ENCODE measurements at regions not wholly inside any gene's neighbourhood (a gene's known extent, or its start where the extent isn't known, plus 50 kb on each side); places are given as distances from the start of the nearest gene placed in this dataset.
"Not testable (repeated sequence)": the region's sequence is repeated elsewhere in the genome, so short reads cannot be mapped to it uniquely, and the experiment has no call there.

DNA sequence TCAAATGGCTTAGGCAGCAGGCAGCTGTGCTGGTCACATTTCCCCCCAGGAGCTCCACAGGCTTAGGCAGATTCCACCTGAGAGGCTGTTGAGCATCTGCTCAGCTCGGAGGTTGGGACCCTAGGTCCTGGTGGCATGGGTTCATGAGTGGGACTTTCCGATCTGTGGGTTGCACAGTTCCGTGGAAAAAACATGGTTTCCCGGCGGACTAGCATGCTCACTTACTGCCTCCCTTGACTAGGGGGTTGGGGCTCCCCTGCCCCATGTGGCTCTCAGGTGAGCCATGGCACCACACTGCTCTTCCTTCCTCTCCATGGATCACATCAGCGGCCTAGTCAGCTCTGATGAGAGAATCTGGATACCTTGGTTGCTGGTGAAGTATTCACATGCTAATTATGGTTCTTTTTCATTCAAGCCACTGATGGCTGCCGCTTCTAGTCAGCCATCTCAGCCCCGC lies 685.1 kb downstream of the METTL15 start:
- TF ChIP-seq ARNTL (CRISPR knock-in tag; IDR thresholded peaks at IDR 0.05; ENCODE audit: borderline replicate concordance, low read depth): no peak
- TF ChIP-seq OSR1 (CRISPR knock-in tag; IDR thresholded peaks at IDR 0.05): no peak
- TF ChIP-seq, protein P1, sequence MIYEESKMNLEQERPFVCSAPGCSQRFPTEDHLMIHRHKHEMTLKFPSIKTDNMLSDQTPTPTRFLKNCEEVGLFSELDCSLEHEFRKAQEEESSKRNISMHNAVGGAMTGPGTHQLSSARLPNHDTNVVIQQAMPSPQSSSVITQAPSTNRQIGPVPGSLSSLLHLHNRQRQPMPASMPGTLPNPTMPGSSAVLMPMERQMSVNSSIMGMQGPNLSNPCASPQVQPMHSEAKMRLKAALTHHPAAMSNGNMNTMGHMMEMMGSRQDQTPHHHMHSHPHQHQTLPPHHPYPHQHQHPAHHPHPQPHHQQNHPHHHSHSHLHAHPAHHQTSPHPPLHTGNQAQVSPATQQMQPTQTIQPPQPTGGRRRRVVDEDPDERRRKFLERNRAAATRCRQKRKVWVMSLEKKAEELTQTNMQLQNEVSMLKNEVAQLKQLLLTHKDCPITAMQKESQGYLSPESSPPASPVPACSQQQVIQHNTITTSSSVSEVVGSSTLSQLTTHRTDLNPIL (CRISPR knock-in tag; IDR thresholded peaks at IDR 0.05; ENCODE audit: low read depth): no peak
- TF ChIP-seq, protein P2, sequence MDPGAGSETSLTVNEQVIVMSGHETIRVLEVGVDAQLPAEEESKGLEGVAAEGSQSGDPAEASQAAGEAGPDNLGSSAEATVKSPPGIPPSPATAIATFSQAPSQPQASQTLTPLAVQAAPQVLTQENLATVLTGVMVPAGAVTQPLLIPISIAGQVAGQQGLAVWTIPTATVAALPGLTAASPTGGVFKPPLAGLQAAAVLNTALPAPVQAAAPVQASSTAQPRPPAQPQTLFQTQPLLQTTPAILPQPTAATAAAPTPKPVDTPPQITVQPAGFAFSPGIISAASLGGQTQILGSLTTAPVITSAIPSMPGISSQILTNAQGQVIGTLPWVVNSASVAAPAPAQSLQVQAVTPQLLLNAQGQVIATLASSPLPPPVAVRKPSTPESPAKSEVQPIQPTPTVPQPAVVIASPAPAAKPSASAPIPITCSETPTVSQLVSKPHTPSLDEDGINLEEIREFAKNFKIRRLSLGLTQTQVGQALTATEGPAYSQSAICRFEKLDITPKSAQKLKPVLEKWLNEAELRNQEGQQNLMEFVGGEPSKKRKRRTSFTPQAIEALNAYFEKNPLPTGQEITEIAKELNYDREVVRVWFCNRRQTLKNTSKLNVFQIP (CRISPR knock-in tag; IDR thresholded peaks at IDR 0.05; ENCODE audit: borderline replicate concordance, low read depth): no peak
- no peak for TF ChIP-seq ZC3H10 (CRISPR knock-in tag; IDR thresholded peaks at IDR 0.05)
- no peak for TF ChIP-seq ZFP3 (CRISPR knock-in tag; IDR thresholded peaks at IDR 0.05)

DNA sequence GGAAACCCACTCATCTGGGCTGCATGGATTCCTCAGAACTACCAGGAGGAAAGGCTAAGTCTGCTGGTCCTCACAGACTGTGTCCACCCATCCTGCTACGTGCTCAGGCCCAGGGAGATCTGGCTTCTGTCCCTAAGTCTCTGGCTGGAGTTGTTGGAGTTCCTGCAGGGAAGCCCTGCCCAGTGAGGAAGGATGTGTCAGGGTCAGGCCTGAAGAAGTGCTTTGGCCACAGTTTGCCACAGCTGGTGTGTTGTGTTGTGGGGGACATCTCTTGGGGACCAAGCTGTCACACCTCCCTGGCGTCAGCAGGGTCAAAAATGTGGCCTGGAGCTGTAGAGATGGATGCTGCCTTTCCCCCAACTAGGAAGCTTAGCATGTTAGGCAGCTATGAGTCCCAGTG lies 684.7 kb downstream of the METTL15 start:
- TF ChIP-seq, protein P2 (CRISPR knock-in tag; IDR thresholded peaks at IDR 0.05; ENCODE audit: borderline replicate concordance, low read depth): no peak
- TF ChIP-seq ARNTL (CRISPR knock-in tag; IDR thresholded peaks at IDR 0.05; ENCODE audit: borderline replicate concordance, low read depth) (no peak), CSDC2 (CRISPR knock-in tag; IDR thresholded peaks at IDR 0.05) (no peak), TOX (CRISPR knock-in tag; IDR thresholded peaks at IDR 0.05; ENCODE audit: borderline replicate concordance) (no peak), PPARA (CRISPR knock-in tag; IDR thresholded peaks at IDR 0.05; ENCODE audit: borderline replicate concordance) (no peak), BACH2 (CRISPR knock-in tag; IDR thresholded peaks at IDR 0.05; ENCODE audit: borderline replicate concordance) (no peak), ZFP30 (CRISPR knock-in tag; IDR thresholded peaks at IDR 0.05) (no peak), ZNF8 (CRISPR knock-in tag; IDR thresholded peaks at IDR 0.05) (no peak), ZFP3 (CRISPR knock-in tag; IDR thresholded peaks at IDR 0.05) (no peak), ISL1 (CRISPR knock-in tag; IDR thresholded peaks at IDR 0.05) (no peak)
- ATAC-seq: no peak

More for the DNA sequence above, 685.1 kb downstream of the METTL15 start:
- no peak for ATAC-seq

DNA sequence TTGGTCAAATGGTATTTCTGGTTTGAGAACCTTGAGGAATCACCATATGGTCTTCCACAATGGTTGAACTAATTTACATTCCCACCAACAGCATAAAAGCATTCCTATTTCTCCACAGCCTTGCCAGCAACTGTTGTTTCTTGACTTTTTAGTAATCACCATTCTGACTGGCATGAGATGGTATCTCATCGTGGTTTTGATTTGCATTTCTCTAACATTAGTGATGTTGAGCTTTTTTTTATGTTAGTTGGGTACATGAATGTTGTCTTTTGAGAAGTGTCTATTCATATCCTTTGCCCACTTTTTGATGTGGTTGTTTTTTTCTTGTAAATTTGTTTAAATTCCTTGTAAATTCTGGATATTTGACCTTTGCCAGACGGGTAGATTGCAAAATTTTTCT lies 679.7 kb downstream of the METTL15 start:
- not testable (repeated sequence) for ATAC-seq
- 0 out of 2 replicates have a peak, but pooled peaks have one; percentile 13 for TF ChIP-seq ISL1 (CRISPR knock-in tag; IDR thresholded peaks at IDR 0.05)

DNA sequence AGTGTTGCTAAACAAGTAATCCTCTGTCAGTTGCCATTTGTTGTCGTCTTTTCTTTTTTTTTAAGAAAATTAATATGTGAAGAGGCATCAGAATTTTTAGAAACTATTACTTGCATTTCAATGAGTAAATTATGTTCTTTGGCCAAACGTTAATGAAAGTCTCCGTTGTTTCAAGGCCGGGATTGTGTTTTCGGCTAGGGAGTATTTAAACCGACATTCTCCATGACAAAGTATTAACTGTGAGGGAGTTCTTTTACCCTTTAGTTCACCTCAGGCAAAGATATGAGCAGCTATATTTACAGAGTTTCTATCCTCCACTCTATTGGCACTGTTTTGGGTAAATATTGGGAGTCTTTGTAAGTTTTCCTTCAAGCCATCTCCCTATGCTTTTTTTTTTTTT lies 668.9 kb downstream of the METTL15 start:
- no peak for ATAC-seq
- TF ChIP-seq ZNF70 (CRISPR knock-in tag; IDR thresholded peaks at IDR 0.05) (no peak), BACH2 (CRISPR knock-in tag; IDR thresholded peaks at IDR 0.05; ENCODE audit: borderline replicate concordance) (no peak), ESRRG (CRISPR knock-in tag; IDR thresholded peaks at IDR 0.05) (no peak), ZFP3 (CRISPR knock-in tag; IDR thresholded peaks at IDR 0.05) (no peak)
- TF ChIP-seq, protein P3, sequence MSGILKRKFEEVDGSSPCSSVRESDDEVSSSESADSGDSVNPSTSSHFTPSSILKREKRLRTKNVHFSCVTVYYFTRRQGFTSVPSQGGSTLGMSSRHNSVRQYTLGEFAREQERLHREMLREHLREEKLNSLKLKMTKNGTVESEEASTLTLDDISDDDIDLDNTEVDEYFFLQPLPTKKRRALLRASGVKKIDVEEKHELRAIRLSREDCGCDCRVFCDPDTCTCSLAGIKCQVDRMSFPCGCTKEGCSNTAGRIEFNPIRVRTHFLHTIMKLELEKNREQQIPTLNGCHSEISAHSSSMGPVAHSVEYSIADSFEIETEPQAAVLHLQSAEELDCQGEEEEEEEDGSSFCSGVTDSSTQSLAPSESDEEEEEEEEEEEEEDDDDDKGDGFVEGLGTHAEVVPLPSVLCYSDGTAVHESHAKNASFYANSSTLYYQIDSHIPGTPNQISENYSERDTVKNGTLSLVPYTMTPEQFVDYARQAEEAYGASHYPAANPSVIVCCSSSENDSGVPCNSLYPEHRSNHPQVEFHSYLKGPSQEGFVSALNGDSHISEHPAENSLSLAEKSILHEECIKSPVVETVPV (CRISPR knock-in tag; IDR thresholded peaks at IDR 0.05): no peak

DNA sequence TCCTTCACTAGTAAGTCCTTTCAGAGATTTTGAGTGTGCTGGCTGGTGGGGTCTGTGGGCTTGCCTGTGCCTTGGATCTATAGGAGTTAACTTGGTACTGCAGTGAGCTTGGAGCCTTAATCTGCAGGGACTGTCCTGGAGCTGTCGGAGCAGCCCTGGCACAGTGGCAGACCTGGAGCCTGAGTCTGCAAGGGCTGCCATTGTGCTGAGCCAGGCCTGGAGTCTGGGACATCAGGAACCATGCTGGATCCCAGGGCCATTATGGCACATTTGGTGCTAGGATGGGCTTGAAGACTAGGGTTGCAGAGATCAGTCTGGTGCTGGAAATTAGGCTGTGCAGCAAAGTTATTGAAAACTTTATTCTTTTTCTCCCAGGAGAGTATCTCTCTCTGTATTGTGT lies 665.4 kb downstream of the METTL15 start:
- ATAC-seq: no peak
- TF ChIP-seq ZC3H10 (CRISPR knock-in tag; IDR thresholded peaks at IDR 0.05): no peak
- no peak for TF ChIP-seq ISL1 (CRISPR knock-in tag; IDR thresholded peaks at IDR 0.05)
- TF ChIP-seq ARNTL (CRISPR knock-in tag; IDR thresholded peaks at IDR 0.05; ENCODE audit: borderline replicate concordance, low read depth): no peak
- TF ChIP-seq ZNF565 (CRISPR knock-in tag; conservative IDR thresholded peaks at IDR 0.05; ENCODE audit: low read depth): no peak
- no peak for TF ChIP-seq GLIS3 (CRISPR knock-in tag; IDR thresholded peaks at IDR 0.05)
- TF ChIP-seq CSDC2 (CRISPR knock-in tag; IDR thresholded peaks at IDR 0.05): no peak
- TF ChIP-seq, protein P4, sequence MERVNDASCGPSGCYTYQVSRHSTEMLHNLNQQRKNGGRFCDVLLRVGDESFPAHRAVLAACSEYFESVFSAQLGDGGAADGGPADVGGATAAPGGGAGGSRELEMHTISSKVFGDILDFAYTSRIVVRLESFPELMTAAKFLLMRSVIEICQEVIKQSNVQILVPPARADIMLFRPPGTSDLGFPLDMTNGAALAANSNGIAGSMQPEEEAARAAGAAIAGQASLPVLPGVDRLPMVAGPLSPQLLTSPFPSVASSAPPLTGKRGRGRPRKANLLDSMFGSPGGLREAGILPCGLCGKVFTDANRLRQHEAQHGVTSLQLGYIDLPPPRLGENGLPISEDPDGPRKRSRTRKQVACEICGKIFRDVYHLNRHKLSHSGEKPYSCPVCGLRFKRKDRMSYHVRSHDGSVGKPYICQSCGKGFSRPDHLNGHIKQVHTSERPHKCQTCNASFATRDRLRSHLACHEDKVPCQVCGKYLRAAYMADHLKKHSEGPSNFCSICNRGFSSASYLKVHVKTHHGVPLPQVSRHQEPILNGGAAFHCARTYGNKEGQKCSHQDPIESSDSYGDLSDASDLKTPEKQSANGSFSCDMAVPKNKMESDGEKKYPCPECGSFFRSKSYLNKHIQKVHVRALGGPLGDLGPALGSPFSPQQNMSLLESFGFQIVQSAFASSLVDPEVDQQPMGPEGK (CRISPR knock-in tag; IDR thresholded peaks at IDR 0.05; ENCODE audit: borderline replicate concordance): no peak
- TF ChIP-seq PPARA (CRISPR knock-in tag; IDR thresholded peaks at IDR 0.05; ENCODE audit: borderline replicate concordance): no peak
- TF ChIP-seq, protein P1 (CRISPR knock-in tag; IDR thresholded peaks at IDR 0.05; ENCODE audit: low read depth): no peak
- no peak for TF ChIP-seq ZFP30 (CRISPR knock-in tag; IDR thresholded peaks at IDR 0.05)
- TF ChIP-seq, protein P2 (CRISPR knock-in tag; IDR thresholded peaks at IDR 0.05; ENCODE audit: borderline replicate concordance, low read depth): no peak
- no peak for TF ChIP-seq TCF4 (CRISPR knock-in tag; IDR thresholded peaks at IDR 0.05; ENCODE audit: borderline replicate concordance)
- TF ChIP-seq ZNF70 (CRISPR knock-in tag; IDR thresholded peaks at IDR 0.05): no peak
- TF ChIP-seq, protein P3 (CRISPR knock-in tag; IDR thresholded peaks at IDR 0.05): no peak
